GM13976 (cell line): ENCODE measurements at regions not wholly inside any gene's neighbourhood (a gene's known extent, or its start where the extent isn't known, plus 50 kb on each side); places are given as distances from the start of the nearest gene placed in this dataset.
"Not testable (repeated sequence)": the region's sequence is repeated elsewhere in the genome, so short reads cannot be mapped to it uniquely, and the experiment has no call there.

ENCODE experiments used
- DNase-seq: peaks from one replicate; pipeline ENCODE4 v3.0.0; 2012; ENCODE audit warnings: low spot score
- CTCF ChIP-seq: IDR thresholded peaks from 2 replicates; pipeline ENCODE4 v1.5.1; 2012; ENCODE audit warnings: borderline replicate concordance, mild to moderate bottlenecking; ENCODE audit not compliant: insufficient read depth; ENCODE audit errors: extremely low read depth, missing control alignments, control extremely low read depth
- in situ Hi-C: fragments of 300-500 bp; cut with MboI; formaldehyde crosslinking; loops from one replicate; pipeline ENCODE4 v1.12.0; 2022; ENCODE audit warnings: low sequenced_read_pairs, mixed read lengths, inconsistent platforms; ENCODE audit not compliant: unreplicated experiment

GRCh38 chr18:8526332-8526731 is 82.9 kb upstream of the RAB12 start:
- in situ Hi-C loops = no loop called here
- no peak for DNase-seq
- TF ChIP-seq CTCF = no peak

- DNase-seq = no peak
- no peak for TF ChIP-seq CTCF
- in situ Hi-C loops = no loop called here
Measured at GRCh38 chr18:8529609-8530008, 79.6 kb upstream of the RAB12 start.

GRCh38 chr18:8531084-8531483 is 78.2 kb upstream of the RAB12 start:
- DNase-seq, in situ Hi-C loops: not testable (repeated sequence)

GRCh38 chr18:8536231-8536630 is 73.0 kb upstream of the RAB12 start:
- DNase-seq = no peak
- in situ Hi-C loops = no loop called here
- TF ChIP-seq CTCF = no peak

GRCh38 chr18:8536922-8537321 is 72.3 kb upstream of the RAB12 start:
- TF ChIP-seq CTCF = no peak
- in situ Hi-C loops = no loop called here
- DNase-seq = no peak

- no peak for DNase-seq
- TF ChIP-seq CTCF = no peak
Measured at GRCh38 chr18:8537400-8537799, 71.8 kb upstream of the RAB12 start.

GRCh38 chr18:8538935-8539334 is 70.3 kb upstream of the RAB12 start:
- in situ Hi-C loops = no loop called here
- no peak for TF ChIP-seq CTCF
- DNase-seq = no peak

More at GRCh38 chr18:8537400-8537799, 71.8 kb upstream of the RAB12 start:
- in situ Hi-C loops = no loop called here
